ENCODE measurements at regions not wholly inside any gene's neighbourhood (a gene's known extent, or its start where the extent isn't known, plus 50 kb on each side); places are given as distances from the start of the nearest gene placed in this dataset.

- TF ChIP-seq ZNF556 (CRISPR knock-in tag; IDR thresholded peaks at IDR 0.05; ENCODE audit: borderline replicate concordance) (0 out of 2 replicates have a peak, but pooled peaks have one; percentile 23), HMG20A (CRISPR knock-in tag; IDR thresholded peaks at IDR 0.05; ENCODE audit: borderline replicate concordance) (0 out of 2 replicates have a peak, but pooled peaks have one; percentile 11), ARID3A (IDR thresholded peaks at IDR 0.05; ENCODE audit: low read depth, low read length) (no peak), ZNF737 (CRISPR knock-in tag; IDR thresholded peaks at IDR 0.05; ENCODE audit: borderline replicate concordance) (no peak; the same call in 1 of the 2 replicates), NR2F6 (IDR thresholded peaks at IDR 0.05) (no peak), NR2F6 (CRISPR knock-in tag; IDR thresholded peaks at IDR 0.05) (no peak; the same call in 1 of the 2 replicates), NKX3-1 (CRISPR knock-in tag; IDR thresholded peaks at IDR 0.05) (no peak), ZNF12 (CRISPR knock-in tag; IDR thresholded peaks at IDR 0.05) (no peak), ZNF7 (CRISPR knock-in tag; IDR thresholded peaks at IDR 0.05) (no peak), ZMAT5 (CRISPR knock-in tag; IDR thresholded peaks at IDR 0.05; ENCODE audit: borderline replicate concordance, low read depth) (no peak), ZNF598 (CRISPR knock-in tag; IDR thresholded peaks at IDR 0.05; ENCODE audit: borderline replicate concordance) (no peak), ATAD3A (CRISPR knock-in tag; IDR thresholded peaks at IDR 0.05) (no peak), IKZF4 (CRISPR knock-in tag; IDR thresholded peaks at IDR 0.05; ENCODE audit: borderline replicate concordance, low read depth, not compliant biosample characterization) (no peak), NR2F2 (IDR thresholded peaks at IDR 0.05; ENCODE audit: borderline replicate concordance, low read depth) (no peak), CEBPZ (IDR thresholded peaks at IDR 0.05; ENCODE audit: low read length) (no peak), ZNF124 (CRISPR knock-in tag; IDR thresholded peaks at IDR 0.05) (no peak), ZBTB4 (CRISPR knock-in tag; IDR thresholded peaks at IDR 0.05; ENCODE audit: borderline replicate concordance) (peak; percentile 23; the same call in 1 of the 2 replicates), PPARG (CRISPR knock-in tag; conservative IDR thresholded peaks at IDR 0.05) (no peak), ZSCAN5A (CRISPR knock-in tag; IDR thresholded peaks at IDR 0.05; ENCODE audit: borderline replicate concordance) (no peak)
Measured at GRCh38 chr14:34098045-34098984, 147.4 kb upstream of the EGLN3 start (continued).

Measured in HepG2 (cell line).